ENCODE measurements at regions not wholly inside any gene's neighbourhood (a gene's known extent, or its start where the extent isn't known, plus 50 kb on each side); places are given as distances from the start of the nearest gene placed in this dataset.

- TF ChIP-seq, protein P1, sequence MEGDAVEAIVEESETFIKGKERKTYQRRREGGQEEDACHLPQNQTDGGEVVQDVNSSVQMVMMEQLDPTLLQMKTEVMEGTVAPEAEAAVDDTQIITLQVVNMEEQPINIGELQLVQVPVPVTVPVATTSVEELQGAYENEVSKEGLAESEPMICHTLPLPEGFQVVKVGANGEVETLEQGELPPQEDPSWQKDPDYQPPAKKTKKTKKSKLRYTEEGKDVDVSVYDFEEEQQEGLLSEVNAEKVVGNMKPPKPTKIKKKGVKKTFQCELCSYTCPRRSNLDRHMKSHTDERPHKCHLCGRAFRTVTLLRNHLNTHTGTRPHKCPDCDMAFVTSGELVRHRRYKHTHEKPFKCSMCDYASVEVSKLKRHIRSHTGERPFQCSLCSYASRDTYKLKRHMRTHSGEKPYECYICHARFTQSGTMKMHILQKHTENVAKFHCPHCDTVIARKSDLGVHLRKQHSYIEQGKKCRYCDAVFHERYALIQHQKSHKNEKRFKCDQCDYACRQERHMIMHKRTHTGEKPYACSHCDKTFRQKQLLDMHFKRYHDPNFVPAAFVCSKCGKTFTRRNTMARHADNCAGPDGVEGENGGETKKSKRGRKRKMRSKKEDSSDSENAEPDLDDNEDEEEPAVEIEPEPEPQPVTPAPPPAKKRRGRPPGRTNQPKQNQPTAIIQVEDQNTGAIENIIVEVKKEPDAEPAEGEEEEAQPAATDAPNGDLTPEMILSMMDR (conservative IDR thresholded peaks at IDR 0.05 in 1 of 2, IDR thresholded peaks at IDR 0.05 in 1 of 2; ENCODE audit: extremely low read depth in 1 of 2, insufficient read depth in 1 of 2, low read depth in 1 of 2, low read length in 2 of 2): no peak
- no peak for TF ChIP-seq EZH2 (IDR thresholded peaks at IDR 0.05; ENCODE audit: borderline replicate concordance, low read length)
Observed at GRCh38 chr10:62705789-62706188, 98.7 kb upstream of the ADO start.
